Keratinocyte (primary cell): ENCODE measurements at regions not wholly inside any gene's neighbourhood (a gene's known extent, or its start where the extent isn't known, plus 50 kb on each side); places are given as distances from the start of the nearest gene placed in this dataset.

Source experiments
- DNase-seq: peaks from one replicate; pipeline ENCODE4 v3.0.0-alpha.2; 2011; ENCODE audit warnings: low read depth, missing footprints, low spot score
- FAIRE-seq: peaks from 2 replicates; lab custom pipeline; 2011; peaks lifted over from hg19 to GRCh38; lab: Jason Lieb, UNC
- H2AFZ ChIP-seq: 2 replicates; pipeline ENCODE4 v1.6.0; 2012; ENCODE audit warnings: low read length, control low read depth, inconsistent platforms; ENCODE audit not compliant: control insufficient read depth
- H3K27ac ChIP-seq: 2 replicates; pipeline ENCODE4 v1.5.1; 2011; ENCODE audit warnings: low read length; ENCODE audit not compliant: control insufficient read depth, insufficient read depth
- H3K27me3 ChIP-seq: 3 replicates; pipeline ENCODE4 v1.6.0; 2011; ENCODE audit warnings: low read length; ENCODE audit not compliant: control insufficient read depth, insufficient read depth; ENCODE audit errors: extremely low read depth
- H3K36me3 ChIP-seq, 2 experiments: 2 replicates in 1 of 2; 3 replicates in 1 of 2; pipeline ENCODE4 v1.5.1; 2011; ENCODE audit warnings: low read length in 2 of 2, mild to moderate bottlenecking in 1 of 2; ENCODE audit not compliant: control insufficient read depth in 2 of 2, insufficient read depth in 2 of 2; ENCODE audit errors: extremely low read depth in 1 of 2
- H3K4me1 ChIP-seq: 3 replicates; pipeline ENCODE4 v1.5.1; 2011; ENCODE audit warnings: low read length; ENCODE audit not compliant: control insufficient read depth, insufficient read depth; ENCODE audit errors: extremely low read depth
- H3K4me2 ChIP-seq: 3 replicates; pipeline ENCODE4 v1.6.0; 2011; ENCODE audit warnings: low read depth, low read length; ENCODE audit not compliant: control insufficient read depth, insufficient read depth; ENCODE audit errors: extremely low read depth
- H3K4me3 ChIP-seq, 3 experiments: fragments of 200-600 bp in 1 of 3; sonication (generic) in 1 of 3; 2 replicates in 2 of 3; 3 replicates in 1 of 3; pipeline ENCODE4 v1.5.1; 2011 to 2016; ENCODE audit warnings: low read length in 3 of 3, mild to moderate bottlenecking in 3 of 3, control low read depth in 2 of 3, inconsistent platforms in 1 of 3, low read depth in 1 of 3, mixed read lengths in 1 of 3, mixed run types in 1 of 3, moderate library complexity in 1 of 3; ENCODE audit not compliant: control insufficient read depth in 2 of 3, insufficient read depth in 2 of 3; ENCODE audit errors: extremely low read depth in 1 of 3
- H3K79me2 ChIP-seq: 2 replicates; pipeline ENCODE4 v1.6.0; 2012; ENCODE audit warnings: low read length; ENCODE audit not compliant: control insufficient read depth, insufficient read depth
- H3K9ac ChIP-seq: 3 replicates; pipeline ENCODE4 v1.6.0; 2011; ENCODE audit warnings: low read length; ENCODE audit not compliant: control insufficient read depth, insufficient read depth; ENCODE audit errors: extremely low read depth
- H3K9me1 ChIP-seq: 3 replicates; pipeline ENCODE4 v1.6.0; 2011; ENCODE audit warnings: low read length; ENCODE audit not compliant: control insufficient read depth, insufficient read depth; ENCODE audit errors: extremely low read depth
- H3K9me3 ChIP-seq: 2 replicates; pipeline ENCODE4 v1.5.1; 2012; ENCODE audit warnings: low read depth, low read length; ENCODE audit not compliant: control insufficient read depth
- H4K20me1 ChIP-seq: 3 replicates; pipeline ENCODE4 v1.6.0; 2011; ENCODE audit warnings: low read length; ENCODE audit not compliant: control insufficient read depth, insufficient read depth; ENCODE audit errors: extremely low read depth
- CTCF ChIP-seq, 3 experiments: IDR thresholded peaks in 1 of 3; conservative IDR thresholded peaks in 1 of 3; optimal IDR thresholded peaks in 1 of 3; 2 replicates in 2 of 3; 3 replicates in 1 of 3; pipeline versions ENCODE3 to v1.5.1; 2011; ENCODE audit warnings: low read length in 3 of 3, mild to moderate bottlenecking in 3 of 3, moderate library complexity in 2 of 3, control low read depth in 1 of 3, inconsistent platforms in 1 of 3; ENCODE audit not compliant: insufficient read depth in 2 of 3; ENCODE audit errors: extremely low read depth in 1 of 3
- EZH2 ChIP-seq: IDR thresholded peaks from one replicate; pipeline ENCODE4 v1.6.1; 2012; ENCODE audit warnings: inconsistent platforms, mild to moderate bottlenecking, low read length, moderate library complexity
- dilution Hi-C: fragments of 300-500 bp; cut with MboI; formaldehyde crosslinking; loops from one replicate; pipeline ENCODE4 v1.7.0; 2020; ENCODE audit warnings: low sequenced_read_pairs; ENCODE audit not compliant: extremely low pct_ligation_motif_present

- H3K9ac ChIP-seq: no peak overlapping the region
- H2AFZ ChIP-seq: no peak overlapping the region
- H3K36me3 ChIP-seq: no peaks in the 10 kb centered on the region
- H3K79me2 ChIP-seq: no peaks in the 10 kb centered on the region
- DNase-seq (no peak), FAIRE-seq (no peak)
- H3K9me1 ChIP-seq: no peaks in the 10 kb centered on the region
- H3K4me3 ChIP-seq: no peak overlapping the region
- no peak overlapping the region for H3K4me2 ChIP-seq
- H3K27ac ChIP-seq: no peak overlapping the region
- TF ChIP-seq CTCF (optimal IDR thresholded peaks at IDR 0.05 in 1 of 3, IDR thresholded peaks at IDR 0.05 in 1 of 3, conservative IDR thresholded peaks at IDR 0.05 in 1 of 3; ENCODE audit: extremely low read depth in 1 of 3, insufficient read depth in 2 of 3, low read length in 3 of 3): no peak
- TF ChIP-seq EZH2: no peak
- no peaks in the 10 kb centered on the region for H3K9me3 ChIP-seq
- H3K27me3 ChIP-seq: no peaks in the 10 kb centered on the region
- H4K20me1 ChIP-seq: no peaks in the 10 kb centered on the region
- H3K4me1 ChIP-seq: no peaks in the 10 kb centered on the region
- dilution Hi-C loops: no loop called here
Measured at GRCh38 chr2:76082509-76082908, 371.8 kb upstream of the GCFC2 start.

- no peak for FAIRE-seq
Measured at GRCh38 chr2:76080154-76080553, 369.4 kb upstream of the GCFC2 start.

More at GRCh38 chr2:76080154-76080553, 369.4 kb upstream of the GCFC2 start:
- H3K36me3 ChIP-seq: no peaks in the 10 kb centered on the region
- H3K9me1 ChIP-seq: no peaks in the 10 kb centered on the region
- no peaks in the 10 kb centered on the region for H3K9me3 ChIP-seq
- H3K27me3 ChIP-seq: no peaks in the 10 kb centered on the region
- no peak for DNase-seq
- no peaks in the 10 kb centered on the region for H3K4me1 ChIP-seq
- no peak overlapping the region for H3K4me3 ChIP-seq
- no peak overlapping the region for H2AFZ ChIP-seq
- H3K9ac ChIP-seq: no peak overlapping the region
- no peak overlapping the region for H3K4me2 ChIP-seq
- no peaks in the 10 kb centered on the region for H4K20me1 ChIP-seq
- dilution Hi-C loops: no loop called here
- no peak for TF ChIP-seq EZH2
- no peak for TF ChIP-seq CTCF (optimal IDR thresholded peaks at IDR 0.05 in 1 of 3, IDR thresholded peaks at IDR 0.05 in 1 of 3, conservative IDR thresholded peaks at IDR 0.05 in 1 of 3; ENCODE audit: extremely low read depth in 1 of 3, insufficient read depth in 2 of 3, low read length in 3 of 3)
- H3K27ac ChIP-seq: no peak overlapping the region
- no peaks in the 10 kb centered on the region for H3K79me2 ChIP-seq
